ENCODE measurements at regions not wholly inside any gene's neighbourhood (a gene's known extent, or its start where the extent isn't known, plus 50 kb on each side); places are given as distances from the start of the nearest gene placed in this dataset.
"Not testable (repeated sequence)": the region's sequence is repeated elsewhere in the genome, so short reads cannot be mapped to it uniquely, and the experiment has no call there.

DNA sequence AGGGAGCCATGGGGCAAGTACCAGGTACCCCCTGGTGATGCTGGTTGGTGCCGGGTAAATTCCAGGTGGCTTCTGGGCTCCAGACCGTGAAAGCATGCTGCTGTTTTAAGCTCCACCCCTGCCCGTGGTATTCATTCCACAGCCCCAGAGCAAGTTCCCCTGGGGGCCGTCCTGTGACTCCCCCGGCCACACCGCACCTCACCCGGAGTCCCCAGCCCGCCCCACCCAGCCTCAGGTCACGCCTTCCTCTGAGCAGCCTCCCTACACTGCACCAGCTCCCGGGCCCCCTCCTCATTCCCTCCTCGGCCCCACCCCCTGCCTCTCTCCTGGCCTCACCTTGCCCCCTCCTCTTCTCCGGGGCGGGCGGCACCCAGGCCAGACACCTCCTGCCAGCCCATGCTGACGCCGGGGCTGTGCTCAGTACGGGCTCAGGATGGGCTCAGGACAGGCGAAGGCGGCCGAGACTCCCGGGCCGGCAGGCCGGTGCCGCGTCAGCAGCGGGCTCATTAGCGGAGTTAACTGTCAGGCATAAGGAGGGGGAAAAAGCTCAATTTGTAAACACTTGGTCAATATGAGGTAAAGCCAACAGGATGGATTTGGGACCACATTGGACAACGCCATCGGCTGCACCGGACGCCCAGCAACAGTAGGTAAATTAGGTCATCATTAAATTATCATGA lies 127.4 kb downstream of the FAM53A start:
- Histone ChIP-seq H3K4me1 (ENCODE audit: control insufficient read depth, insufficient read depth, low read length) (no peaks in the 10 kb centered on the region), H3K4me3 (ENCODE audit: low read length in 2 of 2) (no peak overlapping the region), H3K27me3 (ENCODE audit: control insufficient read depth in 1 of 2, insufficient read depth in 2 of 2, low read length in 2 of 2) (peaks cover 24 to 41% of the 10 kb centered on the region in 2 donors), H3K27ac (ENCODE audit: low read length) (no peak overlapping the region), H3K9me3 (ENCODE audit: control insufficient read depth in 2 of 2, low read length in 2 of 2) (no peaks in the 10 kb centered on the region), H3K9ac (ENCODE audit: low read length in 2 of 2) (no peak overlapping the region), H3K36me3 (ENCODE audit: control insufficient read depth in 2 of 2, insufficient read depth in 2 of 2, low read length in 2 of 2) (no peaks in the 10 kb centered on the region)

DNA sequence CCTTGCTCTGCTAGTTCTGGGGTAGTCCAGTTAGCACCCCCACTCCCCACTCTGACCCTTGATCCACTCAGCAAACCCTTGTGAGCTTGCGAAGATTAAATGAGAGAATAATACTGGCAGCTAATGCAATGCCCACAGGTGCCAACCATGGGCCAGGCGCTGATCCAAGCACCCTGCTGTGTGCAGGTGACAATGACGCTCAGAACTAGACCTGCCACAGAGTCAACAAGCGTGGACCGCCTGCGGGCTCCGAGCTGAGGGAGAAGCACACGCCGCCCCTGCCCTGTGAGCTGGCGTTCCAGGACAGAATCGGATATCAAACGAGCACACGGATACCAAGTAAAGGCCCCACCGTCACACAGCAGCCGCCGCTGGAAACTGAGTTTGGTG lies 129.2 kb downstream of the FAM53A start:
- Histone ChIP-seq H3K36me3 (ENCODE audit: control insufficient read depth in 2 of 2, insufficient read depth in 2 of 2, low read length in 2 of 2) (no peaks in the 10 kb centered on the region), H3K9me3 (ENCODE audit: control insufficient read depth in 2 of 2, low read length in 2 of 2) (no peaks in the 10 kb centered on the region), H3K4me3 (ENCODE audit: low read length in 2 of 2) (no peak overlapping the region), H3K27ac (ENCODE audit: low read length) (no peak overlapping the region), H3K4me1 (ENCODE audit: control insufficient read depth, insufficient read depth, low read length) (no peaks in the 10 kb centered on the region), H3K9ac (ENCODE audit: low read length in 2 of 2) (no peak overlapping the region), H3K27me3 (ENCODE audit: control insufficient read depth in 1 of 2, insufficient read depth in 2 of 2, low read length in 2 of 2) (peaks cover 25 to 37% of the 10 kb centered on the region in 2 donors)

DNA sequence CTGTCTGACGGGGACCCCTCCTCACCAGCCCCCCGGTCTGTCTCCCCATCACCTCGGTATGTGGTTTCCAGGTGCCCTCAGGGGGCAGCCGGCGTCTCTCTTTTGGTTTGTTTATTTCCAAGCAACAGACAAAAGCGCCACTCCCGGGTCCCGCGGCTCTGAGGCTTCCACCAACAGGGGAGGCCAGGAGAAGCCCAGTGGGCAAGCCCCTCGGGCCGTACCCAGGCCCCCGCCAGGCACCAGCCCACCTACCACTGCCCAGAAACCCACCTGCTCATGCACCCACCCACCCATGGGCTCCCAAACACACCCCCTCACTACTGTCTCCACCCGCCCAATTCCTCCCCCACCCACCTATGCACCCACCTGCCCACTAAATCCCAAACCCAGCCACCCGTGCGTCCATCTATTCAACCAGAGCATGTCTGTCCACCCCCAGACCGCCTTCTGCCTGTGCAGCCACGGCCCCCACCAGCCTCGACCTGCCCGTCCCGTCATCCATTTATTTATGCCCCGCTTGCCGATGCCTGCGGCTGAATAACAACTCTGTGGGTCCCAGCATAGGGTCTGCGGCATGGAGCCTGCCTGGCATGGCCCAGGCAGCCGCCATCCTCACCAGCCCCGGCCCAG lies 129.8 kb downstream of the FAM53A start:
- peaks cover 23 to 34% of the 10 kb centered on the region in 2 donors for H3K27me3 ChIP-seq (ENCODE audit: control insufficient read depth in 1 of 2, insufficient read depth in 2 of 2, low read length in 2 of 2)
- no peak overlapping the region for H3K4me3 ChIP-seq (ENCODE audit: low read length in 2 of 2)
- H3K27ac ChIP-seq (ENCODE audit: low read length), result no peak overlapping the region
- H3K4me1 ChIP-seq (ENCODE audit: control insufficient read depth, insufficient read depth, low read length), result peaks cover under 1% of the 10 kb centered on the region
- H3K9me3 ChIP-seq (ENCODE audit: control insufficient read depth in 2 of 2, low read length in 2 of 2), result no peaks in the 10 kb centered on the region
- no peak overlapping the region for H3K9ac ChIP-seq (ENCODE audit: low read length in 2 of 2)
- no peaks in the 10 kb centered on the region for H3K36me3 ChIP-seq (ENCODE audit: control insufficient read depth in 2 of 2, insufficient read depth in 2 of 2, low read length in 2 of 2)

- Histone ChIP-seq H3K9me3 (ENCODE audit: control insufficient read depth in 2 of 2, low read length in 2 of 2) (no peaks in the 10 kb centered on the region), H3K4me1 (ENCODE audit: control insufficient read depth, insufficient read depth, low read length) (peaks cover 4% of the 10 kb centered on the region), H3K27me3 (ENCODE audit: control insufficient read depth in 1 of 2, insufficient read depth in 2 of 2, low read length in 2 of 2) (peaks cover 19 to 31% of the 10 kb centered on the region in 2 donors), H3K4me3 (ENCODE audit: low read length in 2 of 2) (no peak overlapping the region), H3K9ac (ENCODE audit: low read length in 2 of 2) (no peak overlapping the region), H3K27ac (ENCODE audit: low read length) (no peak overlapping the region), H3K36me3 (ENCODE audit: control insufficient read depth in 2 of 2, insufficient read depth in 2 of 2, low read length in 2 of 2) (no peaks in the 10 kb centered on the region)
Measured at GRCh38 chr4:1553365-1553764, 130.7 kb downstream of the FAM53A start.

GRCh38 chr4:1552451-1552850 lies 131.7 kb downstream of the FAM53A start:
- no peak overlapping the region for H3K9ac ChIP-seq (ENCODE audit: low read length in 2 of 2)
- H3K27me3 ChIP-seq (ENCODE audit: control insufficient read depth in 1 of 2, insufficient read depth in 2 of 2, low read length in 2 of 2), result peaks cover 13 to 25% of the 10 kb centered on the region in 2 donors
- no peaks in the 10 kb centered on the region for H3K36me3 ChIP-seq (ENCODE audit: control insufficient read depth in 2 of 2, insufficient read depth in 2 of 2, low read length in 2 of 2)
- no peak overlapping the region for H3K4me3 ChIP-seq (ENCODE audit: low read length in 2 of 2)
- H3K4me1 ChIP-seq (ENCODE audit: control insufficient read depth, insufficient read depth, low read length), result peaks cover 4% of the 10 kb centered on the region
- no peak overlapping the region for H3K27ac ChIP-seq (ENCODE audit: low read length)
- H3K9me3 ChIP-seq (ENCODE audit: control insufficient read depth in 2 of 2, low read length in 2 of 2), result no peaks in the 10 kb centered on the region

- Histone ChIP-seq H3K27me3 (ENCODE audit: control insufficient read depth in 1 of 2, insufficient read depth in 2 of 2, low read length in 2 of 2) (peaks cover 13 to 16% of the 10 kb centered on the region in 2 donors), H3K27ac (ENCODE audit: low read length) (no peak overlapping the region)
Measured at GRCh38 chr4:1551211-1551610, 132.9 kb downstream of the FAM53A start.

GRCh38 chr4:1550122-1551070 lies 133.7 kb downstream of the FAM53A start:
- peaks cover 9 to 13% of the 10 kb centered on the region in 2 donors for H3K27me3 ChIP-seq (ENCODE audit: control insufficient read depth in 1 of 2, insufficient read depth in 2 of 2, low read length in 2 of 2)

More at GRCh38 chr4:1551211-1551610, 132.9 kb downstream of the FAM53A start:
- H3K4me1 ChIP-seq (ENCODE audit: control insufficient read depth, insufficient read depth, low read length), result peaks cover 4% of the 10 kb centered on the region
- no peak overlapping the region for H3K9ac ChIP-seq (ENCODE audit: low read length in 2 of 2)
- no peaks in the 10 kb centered on the region for H3K9me3 ChIP-seq (ENCODE audit: control insufficient read depth in 2 of 2, low read length in 2 of 2)
- no peak overlapping the region for H3K4me3 ChIP-seq (ENCODE audit: low read length in 2 of 2)
- no peaks in the 10 kb centered on the region for H3K36me3 ChIP-seq (ENCODE audit: control insufficient read depth in 2 of 2, insufficient read depth in 2 of 2, low read length in 2 of 2)

DNA sequence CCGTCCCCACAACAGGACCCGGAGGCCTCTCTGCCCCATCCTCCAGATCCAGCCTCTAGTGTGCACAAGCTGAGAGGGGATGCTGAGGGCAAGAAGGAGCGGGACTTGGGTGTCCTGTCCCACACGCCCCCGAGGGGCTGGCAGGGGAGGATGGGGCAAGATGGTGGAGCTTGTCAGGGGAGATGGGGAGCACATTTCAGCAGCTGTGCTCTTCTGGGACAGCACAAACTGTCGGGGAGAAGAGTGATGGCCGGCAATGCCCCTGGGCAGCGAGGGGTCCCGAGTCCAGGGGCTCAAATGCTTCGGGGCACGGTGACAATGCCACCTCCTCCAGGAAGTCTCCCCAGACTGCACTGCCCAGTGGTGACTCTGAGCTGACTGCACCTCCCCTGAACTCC lies 134.5 kb downstream of the FAM53A start:
- Histone ChIP-seq H3K4me3 (ENCODE audit: low read length in 2 of 2) (no peak overlapping the region), H3K27ac (ENCODE audit: low read length) (no peak overlapping the region), H3K9me3 (ENCODE audit: control insufficient read depth in 2 of 2, low read length in 2 of 2) (no peaks in the 10 kb centered on the region), H3K9ac (ENCODE audit: low read length in 2 of 2) (no peak overlapping the region), H3K27me3 (ENCODE audit: control insufficient read depth in 1 of 2, insufficient read depth in 2 of 2, low read length in 2 of 2) (peaks cover 6 to 7% of the 10 kb centered on the region in 2 donors), H3K4me1 (ENCODE audit: control insufficient read depth, insufficient read depth, low read length) (peaks cover 4% of the 10 kb centered on the region), H3K36me3 (ENCODE audit: control insufficient read depth in 2 of 2, insufficient read depth in 2 of 2, low read length in 2 of 2) (no peaks in the 10 kb centered on the region)

More at GRCh38 chr4:1550122-1551070, 133.7 kb downstream of the FAM53A start:
- Histone ChIP-seq H3K9me3 (ENCODE audit: control insufficient read depth in 2 of 2, low read length in 2 of 2) (no peaks in the 10 kb centered on the region), H3K36me3 (ENCODE audit: control insufficient read depth in 2 of 2, insufficient read depth in 2 of 2, low read length in 2 of 2) (no peaks in the 10 kb centered on the region), H3K4me3 (ENCODE audit: low read length in 2 of 2) (no peak overlapping the region), H3K27ac (ENCODE audit: low read length) (no peak overlapping the region), H3K4me1 (ENCODE audit: control insufficient read depth, insufficient read depth, low read length) (peaks cover 4% of the 10 kb centered on the region), H3K9ac (ENCODE audit: low read length in 2 of 2) (no peak overlapping the region)

DNA sequence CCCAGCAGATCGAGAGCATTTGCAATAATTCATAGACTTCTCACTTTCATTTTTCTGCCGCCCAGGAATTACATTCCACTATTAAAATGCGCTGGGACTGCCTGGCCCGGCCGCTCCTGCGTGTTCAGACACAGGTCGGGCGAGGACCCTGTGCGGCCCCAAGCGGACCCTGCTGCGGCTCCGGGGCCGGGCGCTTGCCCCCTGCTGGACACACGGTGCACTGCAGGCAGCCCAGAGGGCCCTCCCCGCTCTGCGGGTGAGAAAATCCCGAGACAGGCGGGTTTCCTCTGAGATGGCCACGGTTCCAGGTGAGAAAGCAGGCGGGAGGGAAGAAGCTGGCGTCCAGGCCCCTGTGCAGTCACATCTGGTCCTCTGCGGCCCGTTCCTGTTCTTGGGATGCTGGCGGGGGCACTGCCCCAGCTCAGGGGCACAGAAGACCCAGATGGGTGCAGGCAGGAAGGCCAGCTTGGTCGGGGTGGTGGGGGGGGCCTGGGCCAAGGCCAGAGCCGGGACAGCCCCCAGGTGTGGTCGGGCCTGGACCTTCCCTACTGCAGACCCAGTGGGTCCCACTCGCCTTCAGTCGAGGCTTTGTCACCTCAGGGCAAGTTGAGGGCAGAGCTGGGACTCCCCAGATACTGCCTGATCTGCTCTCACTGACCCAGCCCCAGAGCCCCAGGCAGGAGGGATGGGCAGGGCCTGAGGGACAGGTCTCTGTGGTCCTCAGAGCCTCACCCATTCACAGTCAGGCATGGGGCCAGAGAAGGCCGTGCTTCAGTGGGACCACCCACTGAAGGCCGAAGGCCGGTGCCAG lies 135.1 kb downstream of the FAM53A start:
- not testable (repeated sequence) for H3K27ac ChIP-seq (ENCODE audit: low read length); H3K27me3 ChIP-seq (ENCODE audit: control insufficient read depth in 1 of 2, insufficient read depth in 2 of 2, low read length in 2 of 2)

More for the DNA sequence above, 135.1 kb downstream of the FAM53A start:
- H3K36me3 ChIP-seq (ENCODE audit: control insufficient read depth in 2 of 2, insufficient read depth in 2 of 2, low read length in 2 of 2); H3K9me3 ChIP-seq (ENCODE audit: control insufficient read depth in 2 of 2, low read length in 2 of 2); H3K4me1 ChIP-seq (ENCODE audit: control insufficient read depth, insufficient read depth, low read length); H3K9ac ChIP-seq (ENCODE audit: low read length in 2 of 2): not testable (repeated sequence)
- peak overlapping the region in 1 of 2 donors; percentile 57 for H3K4me3 ChIP-seq (ENCODE audit: low read length in 2 of 2)

Measured in stomach smooth muscle (tissue), 2 donors.